DND-41 (cell line): ENCODE measurements at regions not wholly inside any gene's neighbourhood (a gene's known extent, or its start where the extent isn't known, plus 50 kb on each side); places are given as distances from the start of the nearest gene placed in this dataset.

Experiments used
- ATAC-seq: fragments of 200-7000 bp; cut with Tn5 transposase; 3 replicates; pipeline ENCODE4 v1.9.1; 2021; ENCODE audit warnings: low read depth; ENCODE audit not compliant: insufficient read depth
- DNase-seq: peaks from one replicate; pipeline ENCODE4 v3.0.0-alpha.2; 2020
- H2AFZ ChIP-seq: 2 replicates; pipeline ENCODE4 v1.6.0; 2012; ENCODE audit warnings: low read depth, low read length
- H3K27ac ChIP-seq: 2 replicates; pipeline ENCODE4 v1.5.1; 2012; ENCODE audit warnings: low read length, inconsistent platforms
- H3K27me3 ChIP-seq: fragments of 200-600 bp; sonication (generic); 2 replicates; pipeline ENCODE4 v1.6.0; 2012; ENCODE audit warnings: low read length, mild to moderate bottlenecking, inconsistent platforms; ENCODE audit not compliant: insufficient read depth, poor library complexity
- H3K36me3 ChIP-seq: 2 replicates; pipeline ENCODE4 v1.5.1; 2012; ENCODE audit warnings: low read length, inconsistent platforms; ENCODE audit not compliant: insufficient read depth
- H3K4me1 ChIP-seq: 2 replicates; pipeline ENCODE4 v1.5.1; 2012; ENCODE audit warnings: mild to moderate bottlenecking, low read length; ENCODE audit not compliant: insufficient read depth
- H3K4me2 ChIP-seq: 2 replicates; pipeline ENCODE4 v1.6.0; 2012; ENCODE audit warnings: mild to moderate bottlenecking, moderate library complexity, low read length, inconsistent platforms; ENCODE audit not compliant: insufficient read depth
- H3K4me3 ChIP-seq, 2 experiments: fragments of 200-600 bp in 1 of 2; shearing (Covaris generic) in 1 of 2; 2 replicates each; pipeline ENCODE4 v1.5.1; 2012 to 2016; ENCODE audit warnings: inconsistent platforms in 2 of 2, low read length in 2 of 2, mild to moderate bottlenecking in 2 of 2, low read depth in 1 of 2, moderate library complexity in 1 of 2
- H3K79me2 ChIP-seq: 2 replicates; pipeline ENCODE4 v1.6.0; 2012; ENCODE audit warnings: low read length, inconsistent platforms; ENCODE audit not compliant: insufficient read depth
- H3K9ac ChIP-seq: 2 replicates; pipeline ENCODE4 v1.6.0; 2012; ENCODE audit warnings: low read depth, mild to moderate bottlenecking, inconsistent platforms, low read length, moderate library complexity
- H3K9me3 ChIP-seq: 2 replicates; pipeline ENCODE4 v1.5.1; 2012; ENCODE audit warnings: low read length, moderate library complexity, mild to moderate bottlenecking, inconsistent platforms; ENCODE audit not compliant: insufficient read depth, severe bottlenecking
- H4K20me1 ChIP-seq: 2 replicates; pipeline ENCODE4 v1.6.0; 2012; ENCODE audit warnings: low read length; ENCODE audit not compliant: insufficient read depth
- CTCF ChIP-seq: IDR thresholded peaks from 2 replicates; pipeline ENCODE4 v1.5.1; 2012; ENCODE audit warnings: borderline replicate concordance, low read length, moderate library complexity, mild to moderate bottlenecking; ENCODE audit not compliant: poor library complexity, severe bottlenecking; ENCODE audit errors: extremely low read depth
- EZH2 ChIP-seq: IDR thresholded peaks from 3 replicates; pipeline ENCODE4 v1.6.1; 2012; ENCODE audit warnings: borderline replicate concordance, low read depth, mild to moderate bottlenecking, moderate library complexity, low read length, inconsistent platforms; ENCODE audit not compliant: severe bottlenecking

DNA sequence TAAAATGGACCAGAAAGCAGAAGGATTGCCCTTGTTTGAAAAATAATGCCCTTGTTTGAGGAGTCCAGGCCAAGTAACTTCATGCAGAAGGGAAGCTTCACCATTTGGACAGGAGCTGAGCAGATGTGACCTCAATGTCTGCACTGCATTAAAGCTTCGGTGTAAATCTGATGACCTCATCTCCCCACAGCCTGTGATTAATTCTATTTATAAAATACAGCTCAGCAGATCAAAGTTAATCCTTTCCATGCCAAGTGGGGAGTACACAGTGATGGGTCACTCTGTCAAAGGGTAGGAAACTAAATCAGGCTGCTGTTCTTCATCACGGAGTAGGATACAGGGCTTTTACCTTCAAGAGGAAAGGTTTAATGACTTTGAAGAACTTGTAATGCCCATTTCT is 533.7 kb downstream of the RPS29 start:
- no peak for ATAC-seq
- no peak for DNase-seq
- Histone ChIP-seq H3K27ac (no peak overlapping the region), H2AFZ (no peak overlapping the region), H3K79me2 (no peaks in the 10 kb centered on the region), H3K36me3 (no peaks in the 10 kb centered on the region), H4K20me1 (no peaks in the 10 kb centered on the region), H3K4me3 (no peak overlapping the region), H3K4me1 (no peaks in the 10 kb centered on the region), H3K9ac (no peak overlapping the region), H3K27me3 (no peaks in the 10 kb centered on the region), H3K9me3 (no peaks in the 10 kb centered on the region), H3K4me2 (no peak overlapping the region)
- TF ChIP-seq CTCF: no peak
- no peak for TF ChIP-seq EZH2

GRCh38 chr14:49051328-49052060 is 534.7 kb downstream of the RPS29 start:
- H3K4me3 ChIP-seq: no peak overlapping the region
- no peak overlapping the region for H2AFZ ChIP-seq
- H3K27ac ChIP-seq: no peak overlapping the region
- H3K27me3 ChIP-seq: no peaks in the 10 kb centered on the region
- H3K9ac ChIP-seq: no peak overlapping the region
- H3K4me1 ChIP-seq: no peaks in the 10 kb centered on the region
- no peaks in the 10 kb centered on the region for H3K36me3 ChIP-seq
- no peaks in the 10 kb centered on the region for H3K9me3 ChIP-seq
- no peaks in the 10 kb centered on the region for H3K79me2 ChIP-seq
- H4K20me1 ChIP-seq: no peaks in the 10 kb centered on the region
- TF ChIP-seq EZH2 (no peak), CTCF (no peak)
- no peak overlapping the region for H3K4me2 ChIP-seq
- DNase-seq: no peak
- ATAC-seq: no peak

DNA sequence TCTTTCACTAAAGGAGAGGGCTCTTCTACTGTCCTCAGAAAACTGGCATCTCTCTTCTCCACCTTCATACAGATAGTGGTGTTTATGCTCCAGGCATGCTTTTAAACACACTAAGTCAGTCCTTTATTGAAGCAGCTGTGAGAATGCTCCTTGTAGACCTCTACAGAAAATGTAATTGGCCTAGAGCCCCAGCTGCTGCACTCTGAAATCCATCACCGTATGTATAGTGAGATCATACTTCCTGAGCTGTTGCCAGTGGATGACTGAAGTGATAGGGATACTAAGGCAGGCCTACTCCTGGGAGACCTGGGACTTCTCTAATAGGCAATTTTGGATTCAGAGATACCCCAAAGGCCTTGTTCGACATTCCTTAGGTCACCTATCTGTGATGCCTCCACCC is 535.4 kb downstream of the RPS29 start:
- no peaks in the 10 kb centered on the region for H3K36me3 ChIP-seq
- TF ChIP-seq CTCF (no peak), EZH2 (no peak)
- no peak overlapping the region for H3K4me3 ChIP-seq
- H3K9ac ChIP-seq: no peak overlapping the region
- no peak overlapping the region for H3K4me2 ChIP-seq
- no peaks in the 10 kb centered on the region for H3K9me3 ChIP-seq
- H3K27me3 ChIP-seq: no peaks in the 10 kb centered on the region
- DNase-seq (no peak), ATAC-seq (no peak)
- H4K20me1 ChIP-seq: no peaks in the 10 kb centered on the region
- no peak overlapping the region for H2AFZ ChIP-seq
- H3K4me1 ChIP-seq: no peaks in the 10 kb centered on the region
- no peaks in the 10 kb centered on the region for H3K79me2 ChIP-seq
- H3K27ac ChIP-seq: no peak overlapping the region
